Astrocyte of the cerebellum (primary cell): ENCODE measurements at regions not wholly inside any gene's neighbourhood (a gene's known extent, or its start where the extent isn't known, plus 50 kb on each side); places are given as distances from the start of the nearest gene placed in this dataset.
"Not testable (repeated sequence)": the region's sequence is repeated elsewhere in the genome, so short reads cannot be mapped to it uniquely, and the experiment has no call there.

Source experiments
- DNase-seq: peaks from one replicate; pipeline ENCODE4 v3.0.0-alpha.2; 2011; ENCODE audit warnings: low read depth
- H3K4me3 ChIP-seq: 2 replicates; pipeline ENCODE4 v1.5.1; 2011; ENCODE audit warnings: mild to moderate bottlenecking, low read depth, low read length, moderate library complexity
- in situ Hi-C: cut with HindIII; loops from 2 replicates; pipeline ENCODE4 v1.10.0; 2017; ENCODE audit warnings: low sequenced_read_pairs
- TF ChIP-seq, protein P1 (sequence below): IDR thresholded peaks from 2 replicates; pipeline ENCODE4 v1.5.1; 2012; ENCODE audit warnings: low read length, low read depth, moderate library complexity, mild to moderate bottlenecking; ENCODE audit errors: missing control alignments

DNA sequence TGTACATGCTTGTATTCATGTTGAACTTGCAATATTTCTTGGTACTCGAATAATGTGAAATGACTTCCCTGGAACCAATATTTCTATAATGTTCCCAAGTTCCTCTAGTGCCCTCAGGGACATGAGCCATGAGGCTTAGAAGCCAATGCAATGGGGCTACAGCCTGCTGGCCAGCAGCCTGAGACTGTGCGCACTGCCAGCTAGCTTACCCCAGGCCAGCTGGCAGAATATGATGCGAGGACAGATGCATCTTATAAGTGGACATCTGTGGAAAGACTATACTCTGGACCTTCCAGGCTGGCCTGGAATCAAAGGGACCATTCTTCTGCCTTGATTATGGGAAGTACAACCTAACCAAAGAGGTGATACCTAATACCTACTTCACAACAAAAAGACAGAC is 1862.0 kb upstream of the ACO1 start:
- in situ Hi-C loops, result no loop called here

GRCh38 chr9:30524311-30524710 is 1860.1 kb upstream of the ACO1 start:
- TF ChIP-seq, protein P1, sequence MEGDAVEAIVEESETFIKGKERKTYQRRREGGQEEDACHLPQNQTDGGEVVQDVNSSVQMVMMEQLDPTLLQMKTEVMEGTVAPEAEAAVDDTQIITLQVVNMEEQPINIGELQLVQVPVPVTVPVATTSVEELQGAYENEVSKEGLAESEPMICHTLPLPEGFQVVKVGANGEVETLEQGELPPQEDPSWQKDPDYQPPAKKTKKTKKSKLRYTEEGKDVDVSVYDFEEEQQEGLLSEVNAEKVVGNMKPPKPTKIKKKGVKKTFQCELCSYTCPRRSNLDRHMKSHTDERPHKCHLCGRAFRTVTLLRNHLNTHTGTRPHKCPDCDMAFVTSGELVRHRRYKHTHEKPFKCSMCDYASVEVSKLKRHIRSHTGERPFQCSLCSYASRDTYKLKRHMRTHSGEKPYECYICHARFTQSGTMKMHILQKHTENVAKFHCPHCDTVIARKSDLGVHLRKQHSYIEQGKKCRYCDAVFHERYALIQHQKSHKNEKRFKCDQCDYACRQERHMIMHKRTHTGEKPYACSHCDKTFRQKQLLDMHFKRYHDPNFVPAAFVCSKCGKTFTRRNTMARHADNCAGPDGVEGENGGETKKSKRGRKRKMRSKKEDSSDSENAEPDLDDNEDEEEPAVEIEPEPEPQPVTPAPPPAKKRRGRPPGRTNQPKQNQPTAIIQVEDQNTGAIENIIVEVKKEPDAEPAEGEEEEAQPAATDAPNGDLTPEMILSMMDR, result no peak
- no peak for DNase-seq
- in situ Hi-C loops, result no loop called here
- H3K4me3 ChIP-seq, result no peak overlapping the region

More for the DNA sequence above, 1862.0 kb upstream of the ACO1 start:
- no peak for DNase-seq
- TF ChIP-seq, protein P1, result no peak
- no peak overlapping the region for H3K4me3 ChIP-seq

GRCh38 chr9:30534455-30534854 is 1850.0 kb upstream of the ACO1 start:
- TF ChIP-seq, protein P1, result no peak
- H3K4me3 ChIP-seq, result no peak overlapping the region
- in situ Hi-C loops, result no loop called here
- no peak for DNase-seq

GRCh38 chr9:30534896-30535295 is 1849.5 kb upstream of the ACO1 start:
- TF ChIP-seq, protein P1, result no peak
- no peak for DNase-seq
- in situ Hi-C loops, result no loop called here
- no peak overlapping the region for H3K4me3 ChIP-seq

DNA sequence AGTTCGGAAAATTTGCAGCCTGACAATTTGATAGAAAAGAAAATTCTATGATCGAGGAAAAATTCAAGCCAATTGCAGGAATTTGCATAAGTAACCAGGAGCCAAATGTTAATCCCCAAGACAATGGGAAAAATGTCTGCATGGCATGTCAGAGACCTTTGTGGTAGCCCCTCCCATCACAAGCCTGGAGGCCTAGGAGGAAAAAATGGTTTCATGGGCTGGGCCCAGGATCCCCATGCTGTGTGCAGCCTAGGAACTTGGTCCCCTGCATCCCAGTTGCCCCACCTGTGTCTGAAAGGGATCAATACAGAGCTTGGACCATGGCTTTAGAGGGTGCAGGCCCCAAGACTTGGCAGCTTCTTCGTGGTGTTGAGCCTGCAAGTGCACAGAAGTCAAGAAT is 1847.9 kb upstream of the ACO1 start:
- TF ChIP-seq, protein P1, result no peak
- in situ Hi-C loops, result no loop called here
- DNase-seq, result no peak
- no peak overlapping the region for H3K4me3 ChIP-seq

- H3K4me3 ChIP-seq, DNase-seq, in situ Hi-C loops: not testable (repeated sequence)
Observed at GRCh38 chr9:30539696-30540095, 1844.7 kb upstream of the ACO1 start.

DNA sequence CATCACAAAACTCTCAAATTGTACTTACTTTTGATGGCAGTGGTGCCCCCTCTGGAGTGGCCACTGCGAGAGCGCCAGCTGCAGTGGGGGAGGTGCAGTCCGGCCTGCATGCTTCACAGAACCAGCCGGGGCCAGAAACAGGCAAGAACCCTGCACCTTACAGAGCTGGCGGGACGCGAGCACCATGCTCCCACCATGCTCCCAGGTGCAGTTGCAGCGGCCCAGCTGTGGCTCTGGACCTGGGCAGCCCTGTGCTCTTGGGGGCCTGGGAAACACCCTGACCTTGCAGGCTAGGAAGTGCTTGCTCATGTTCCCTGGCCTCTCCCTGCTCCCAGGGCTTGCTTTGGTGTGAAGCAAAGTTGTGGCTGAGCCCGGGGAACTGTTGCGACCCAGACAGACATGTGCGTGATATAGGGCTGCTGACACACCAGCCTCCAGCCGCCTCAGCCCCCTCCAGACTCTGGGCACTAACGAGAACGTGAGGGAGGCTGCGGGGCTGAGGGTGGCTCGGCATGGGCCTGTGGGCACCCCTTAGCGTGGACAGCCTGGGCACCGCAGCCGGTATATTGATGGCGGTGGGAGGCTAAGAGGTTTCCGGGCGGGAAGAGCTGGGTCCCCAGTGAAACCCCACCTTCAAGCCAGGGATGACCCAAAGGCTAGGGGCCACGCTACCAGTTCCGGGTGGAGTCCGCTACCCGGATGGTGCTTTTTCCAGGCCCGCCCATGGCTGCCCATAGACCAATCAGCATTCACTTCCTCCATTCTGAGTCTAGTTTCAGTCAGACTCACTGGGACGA is 1809.9 kb upstream of the ACO1 start:
- no peak overlapping the region for H3K4me3 ChIP-seq
- no peak for DNase-seq
- TF ChIP-seq, protein P1, result no peak
- in situ Hi-C loops, result no loop called here
